ENCODE measurements at regions not wholly inside any gene's neighbourhood (a gene's known extent, or its start where the extent isn't known, plus 50 kb on each side); places are given as distances from the start of the nearest gene placed in this dataset.

DNA sequence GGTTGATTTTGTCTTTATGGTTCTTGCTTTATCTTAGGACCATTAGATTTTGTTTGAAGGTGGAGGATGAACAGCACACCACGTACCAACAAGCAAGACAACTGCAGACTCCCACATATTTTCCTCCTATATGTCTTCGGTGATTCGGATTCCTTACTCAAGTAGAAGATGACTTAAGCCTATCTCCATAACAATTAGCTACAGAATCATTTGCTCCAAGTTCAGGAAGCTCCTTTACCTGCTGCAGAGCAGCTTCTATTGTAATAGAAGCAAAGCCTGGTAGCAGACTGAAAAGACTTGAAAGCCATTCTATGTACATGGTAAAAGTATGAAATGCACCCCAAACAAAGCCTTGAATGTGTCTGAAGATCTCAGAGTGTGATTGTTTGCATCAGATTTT is 229.0 kb downstream of the SOX2 start:
- TF ChIP-seq, protein P1, sequence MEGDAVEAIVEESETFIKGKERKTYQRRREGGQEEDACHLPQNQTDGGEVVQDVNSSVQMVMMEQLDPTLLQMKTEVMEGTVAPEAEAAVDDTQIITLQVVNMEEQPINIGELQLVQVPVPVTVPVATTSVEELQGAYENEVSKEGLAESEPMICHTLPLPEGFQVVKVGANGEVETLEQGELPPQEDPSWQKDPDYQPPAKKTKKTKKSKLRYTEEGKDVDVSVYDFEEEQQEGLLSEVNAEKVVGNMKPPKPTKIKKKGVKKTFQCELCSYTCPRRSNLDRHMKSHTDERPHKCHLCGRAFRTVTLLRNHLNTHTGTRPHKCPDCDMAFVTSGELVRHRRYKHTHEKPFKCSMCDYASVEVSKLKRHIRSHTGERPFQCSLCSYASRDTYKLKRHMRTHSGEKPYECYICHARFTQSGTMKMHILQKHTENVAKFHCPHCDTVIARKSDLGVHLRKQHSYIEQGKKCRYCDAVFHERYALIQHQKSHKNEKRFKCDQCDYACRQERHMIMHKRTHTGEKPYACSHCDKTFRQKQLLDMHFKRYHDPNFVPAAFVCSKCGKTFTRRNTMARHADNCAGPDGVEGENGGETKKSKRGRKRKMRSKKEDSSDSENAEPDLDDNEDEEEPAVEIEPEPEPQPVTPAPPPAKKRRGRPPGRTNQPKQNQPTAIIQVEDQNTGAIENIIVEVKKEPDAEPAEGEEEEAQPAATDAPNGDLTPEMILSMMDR (IDR thresholded peaks at IDR 0.05; ENCODE audit: insufficient read depth, low read depth, low read length) = no peak
- DNase-seq (ENCODE audit: low read depth) = no peak
- no peak overlapping the region for H3K4me3 ChIP-seq (ENCODE audit: low read depth, low read length)

DNA sequence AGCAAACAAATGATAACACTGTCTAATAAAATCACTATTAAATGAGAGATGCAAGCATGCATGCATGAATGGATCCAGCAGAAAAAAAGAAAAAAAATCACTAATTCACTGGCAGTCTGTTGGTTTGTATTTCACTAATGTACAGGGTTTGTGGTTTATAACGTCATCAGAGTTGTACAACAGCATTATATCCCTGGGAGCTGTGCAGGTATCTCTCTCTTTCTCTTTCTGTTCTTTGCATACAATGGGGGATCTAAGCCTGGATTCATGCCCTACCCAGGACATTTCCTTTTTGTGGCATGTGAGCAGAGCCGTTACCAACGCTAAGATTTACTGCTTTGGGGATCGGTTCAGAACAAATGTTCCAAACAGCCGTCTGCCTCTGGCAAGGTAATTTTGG is 229.5 kb downstream of the SOX2 start:
- TF ChIP-seq, protein P1 (IDR thresholded peaks at IDR 0.05; ENCODE audit: insufficient read depth, low read depth, low read length) = no peak
- DNase-seq (ENCODE audit: low read depth) = no peak
- no peak overlapping the region for H3K4me3 ChIP-seq (ENCODE audit: low read depth, low read length)

DNA sequence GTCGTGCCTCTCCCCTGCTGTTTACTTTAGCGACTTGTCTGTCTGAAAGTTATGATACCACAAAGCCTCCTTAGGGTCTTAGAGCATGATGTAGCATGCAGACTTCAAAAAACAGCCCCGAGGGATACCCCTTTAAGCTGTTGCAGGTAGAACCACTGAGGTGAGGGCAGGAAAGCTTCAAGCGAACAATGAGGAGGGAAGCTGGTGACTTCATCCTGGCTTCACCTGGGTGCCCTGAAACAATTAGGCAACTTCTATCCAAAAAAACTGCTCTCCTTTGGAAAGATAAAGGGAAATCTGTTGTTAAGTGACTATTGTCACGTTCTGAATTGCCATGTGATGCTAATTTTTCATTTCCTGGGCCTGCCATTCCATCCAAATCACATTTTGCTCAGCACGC is 231.6 kb downstream of the SOX2 start:
- H3K4me3 ChIP-seq (ENCODE audit: low read depth, low read length) = no peak overlapping the region
- TF ChIP-seq, protein P1 (IDR thresholded peaks at IDR 0.05; ENCODE audit: insufficient read depth, low read depth, low read length) = no peak
- DNase-seq (ENCODE audit: low read depth) = no peak

DNA sequence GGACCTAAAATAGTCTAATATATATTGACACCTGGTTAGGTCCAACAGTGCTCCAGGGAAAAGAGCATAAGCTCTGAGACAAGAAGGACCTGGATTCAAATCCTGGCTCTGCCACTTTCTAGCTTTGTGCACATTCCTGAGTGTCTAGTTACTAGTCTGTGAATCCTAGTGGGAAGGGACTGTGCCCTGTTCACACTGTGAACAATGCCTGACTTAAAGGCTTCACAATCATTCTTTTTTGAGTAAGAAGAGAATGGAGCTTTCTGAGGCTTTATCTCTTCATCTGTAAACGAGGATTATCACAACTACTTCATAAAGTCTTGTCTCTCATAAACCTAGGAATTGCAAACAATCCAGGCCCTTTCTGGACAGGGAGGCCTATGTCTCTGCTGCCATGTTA is 235.9 kb downstream of the SOX2 start:
- H3K4me3 ChIP-seq (ENCODE audit: low read depth, low read length) = no peak overlapping the region
- DNase-seq (ENCODE audit: low read depth) = no peak
- TF ChIP-seq, protein P1 (IDR thresholded peaks at IDR 0.05; ENCODE audit: insufficient read depth, low read depth, low read length) = no peak

DNA sequence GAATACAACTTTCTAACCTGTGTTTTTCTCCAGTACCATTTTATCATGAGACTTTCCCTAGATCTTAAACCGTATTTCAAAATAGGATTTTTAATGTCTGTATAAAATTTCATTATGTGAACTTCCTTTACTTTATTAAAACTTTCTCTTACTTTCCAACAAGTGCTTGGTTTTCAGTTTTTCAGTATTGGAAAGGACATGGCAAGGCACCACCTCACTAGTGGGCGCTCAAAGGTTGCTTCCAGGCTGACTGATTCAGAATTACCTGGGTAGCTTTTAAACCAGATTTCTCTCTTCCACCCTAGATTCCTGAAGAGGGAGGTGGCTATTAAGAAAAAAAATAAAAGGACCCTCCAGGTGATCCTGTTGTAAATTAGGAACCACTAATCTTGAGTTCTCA is 236.6 kb downstream of the SOX2 start:
- TF ChIP-seq, protein P1 (IDR thresholded peaks at IDR 0.05; ENCODE audit: insufficient read depth, low read depth, low read length) = no peak
- DNase-seq (ENCODE audit: low read depth) = no peak

DNA sequence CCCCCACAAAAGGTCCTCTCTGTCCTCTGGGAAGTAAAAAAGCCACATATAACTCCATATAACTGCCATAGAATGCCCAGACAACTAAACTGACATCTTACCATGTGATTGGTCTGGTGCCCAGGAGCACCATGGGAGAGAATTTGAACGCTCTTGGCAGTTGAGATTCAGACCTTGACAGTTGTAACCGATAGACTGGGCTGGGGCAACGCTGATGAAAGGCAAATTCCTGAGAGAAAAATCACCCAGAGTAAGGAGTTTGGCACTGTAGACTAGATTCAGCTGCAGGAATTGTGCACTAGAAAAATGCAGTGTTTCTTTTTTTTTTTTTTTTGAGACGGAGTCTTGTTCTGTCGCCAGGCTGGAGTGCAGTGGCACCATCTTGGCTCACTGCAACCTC is 240.5 kb downstream of the SOX2 start:
- no peak for DNase-seq (ENCODE audit: low read depth)
- TF ChIP-seq, protein P1 (IDR thresholded peaks at IDR 0.05; ENCODE audit: insufficient read depth, low read depth, low read length) = no peak
- H3K4me3 ChIP-seq (ENCODE audit: low read depth, low read length) = no peak overlapping the region

More for the DNA sequence above, 236.6 kb downstream of the SOX2 start:
- no peak overlapping the region for H3K4me3 ChIP-seq (ENCODE audit: low read depth, low read length)

DNA sequence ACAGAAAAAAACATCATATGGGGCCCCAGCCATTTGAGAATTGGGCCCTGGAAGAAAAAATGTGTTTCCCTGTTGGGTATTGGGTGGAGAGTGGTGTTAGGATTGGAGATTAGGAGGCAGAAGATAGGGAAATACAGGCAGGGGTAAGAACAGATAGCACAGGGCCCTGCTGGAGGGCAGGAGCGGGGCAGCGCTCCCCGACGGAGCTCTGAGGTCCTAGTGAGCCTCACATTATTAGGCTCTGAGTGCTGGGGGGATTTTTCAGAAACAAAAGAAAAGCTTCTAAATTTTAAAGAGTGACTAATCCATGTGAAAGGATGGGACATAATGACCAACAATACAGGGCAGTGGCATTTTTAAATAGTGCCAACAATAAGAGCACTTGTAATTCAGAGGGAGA is 241.2 kb downstream of the SOX2 start:
- no peak overlapping the region for H3K4me3 ChIP-seq (ENCODE audit: low read depth, low read length)
- TF ChIP-seq, protein P1 (IDR thresholded peaks at IDR 0.05; ENCODE audit: insufficient read depth, low read depth, low read length) = no peak
- DNase-seq (ENCODE audit: low read depth) = no peak

All from fibroblast of villous mesenchyme (primary cell).